ENCODE measurements at regions not wholly inside any gene's neighbourhood (a gene's known extent, or its start where the extent isn't known, plus 50 kb on each side); places are given as distances from the start of the nearest gene placed in this dataset.

GRCh38 chr20:24797745-24798655 is 151.1 kb upstream of the CST7 start:
- H3K4me3 ChIP-seq: no peak overlapping the region
- H3F3A ChIP-seq (ENCODE audit: insufficient read depth, low read depth): no peaks in the 10 kb centered on the region
- no peaks in the 10 kb centered on the region for H3K36me3 ChIP-seq (ENCODE audit: low read depth)
- ChIA-PET POLR2A (ENCODE audit: unreplicated experiment) (no interaction called here), CTCF (interaction anchor here (0.6 kb wide), 1 partner anchor 120 kb away, joined by 3 read pairs; no protein-coding TSS in a partner anchor)
- no peak overlapping the region for H3K4me2 ChIP-seq
- no peaks in the 10 kb centered on the region for H3K79me2 ChIP-seq (ENCODE audit: low read depth)
- intact Hi-C loops (cut with micrococcal nuclease; ENCODE audit: unreplicated experiment): no loop called here
- TF ChIP-seq CTCF (conservative IDR thresholded peaks at IDR 0.05): no peak
- TF ChIP-seq EZH2 (IDR thresholded peaks at IDR 0.05; ENCODE audit: low read depth): no peak
- BruUV-seq (replicated peaks): no TSS peak
- H3K27ac ChIP-seq: no peak overlapping the region
- no peaks in the 10 kb centered on the region for H3K4me1 ChIP-seq (replicated peaks; ENCODE audit: insufficient read depth)
- 0 out of 2 replicates have a peak, but pooled peaks cover 3% of the 10 kb centered on the region for H3K27me3 ChIP-seq (ENCODE audit: insufficient read depth, low read depth)
- no peaks in the 10 kb centered on the region for H3K9me3 ChIP-seq (ENCODE audit: insufficient read depth, low read depth)
- no peak overlapping the region for H2AFZ ChIP-seq
- H3K9me2 ChIP-seq (ENCODE audit: insufficient read depth): no peaks in the 10 kb centered on the region
- H4K20me1 ChIP-seq (ENCODE audit: insufficient read depth): no peaks in the 10 kb centered on the region
- no peak for DNase-seq

- Histone ChIP-seq H2AFZ (no peak overlapping the region), H3K27me3 (ENCODE audit: insufficient read depth, low read depth) (0 out of 2 replicates have a peak, but pooled peaks cover 3% of the 10 kb centered on the region)
- CTCF ChIA-PET: no interaction called here
These were observed 150.0 kb upstream of the CST7 start for GRCh38 chr20:24798930-24799705.

More at GRCh38 chr20:24798930-24799705, 150.0 kb upstream of the CST7 start:
- no peaks in the 10 kb centered on the region for H4K20me1 ChIP-seq (ENCODE audit: insufficient read depth)
- H3K36me3 ChIP-seq (ENCODE audit: low read depth): no peaks in the 10 kb centered on the region
- no peaks in the 10 kb centered on the region for H3F3A ChIP-seq (ENCODE audit: insufficient read depth, low read depth)
- BruUV-seq (replicated peaks): no TSS peak
- POLR2A ChIA-PET (ENCODE audit: unreplicated experiment): interaction anchor here (0.6 to 0.7 kb wide), 2 partner anchors 292 to 520 kb away, joined by 4 to 11 read pairs; no protein-coding TSS in a partner anchor
- H3K9me2 ChIP-seq (ENCODE audit: insufficient read depth): no peaks in the 10 kb centered on the region
- no peaks in the 10 kb centered on the region for H3K4me1 ChIP-seq (replicated peaks; ENCODE audit: insufficient read depth)
- TF ChIP-seq CTCF (conservative IDR thresholded peaks at IDR 0.05): no peak
- no peak for TF ChIP-seq EZH2 (IDR thresholded peaks at IDR 0.05; ENCODE audit: low read depth)
- DNase-seq: no peak
- no peak overlapping the region for H3K4me3 ChIP-seq
- intact Hi-C loops (cut with micrococcal nuclease; ENCODE audit: unreplicated experiment): no loop called here
- no peak overlapping the region for H3K4me2 ChIP-seq
- no peaks in the 10 kb centered on the region for H3K79me2 ChIP-seq (ENCODE audit: low read depth)
- H3K27ac ChIP-seq: no peak overlapping the region
- H3K9me3 ChIP-seq (ENCODE audit: insufficient read depth, low read depth): no peaks in the 10 kb centered on the region

Data from PC-9 (cell line).